Subcutaneous abdominal adipose tissue (tissue), 5 donors: ENCODE measurements at regions not wholly inside any gene's neighbourhood (a gene's known extent, or its start where the extent isn't known, plus 50 kb on each side); places are given as distances from the start of the nearest gene placed in this dataset.

Experiments used
- H3K27ac ChIP-seq: one replicate; pipeline ENCODE4 v1.7.0; 2013; ENCODE audit warnings: low read depth, mild to moderate bottlenecking, inconsistent platforms, low read length, moderate library complexity
- H3K27me3 ChIP-seq, 5 donors: one replicate each; pipeline ENCODE4 v1.7.0; 2013; ENCODE audit warnings: low read length in 5 of 5, inconsistent platforms in 1 of 5; ENCODE audit not compliant: control insufficient read depth in 5 of 5, insufficient read depth in 4 of 5
- H3K36me3 ChIP-seq, 5 donors: one replicate each; pipeline ENCODE4 v1.7.0; 2013; ENCODE audit warnings: low read length in 5 of 5; ENCODE audit not compliant: control insufficient read depth in 5 of 5, insufficient read depth in 5 of 5
- H3K4me1 ChIP-seq, 5 donors: one replicate each; pipeline ENCODE4 v1.7.0; 2013; ENCODE audit warnings: low read length in 5 of 5, mild to moderate bottlenecking in 3 of 5, moderate library complexity in 1 of 5; ENCODE audit not compliant: control insufficient read depth in 5 of 5, insufficient read depth in 5 of 5
- H3K4me3 ChIP-seq, 5 donors: one replicate each; pipeline ENCODE4 v1.7.0; 2013; ENCODE audit warnings: low read length in 5 of 5, low read depth in 1 of 5
- H3K9ac ChIP-seq, 5 donors: one replicate each; pipeline ENCODE4 v1.7.0; 2013; ENCODE audit warnings: low read length in 5 of 5, mild to moderate bottlenecking in 4 of 5, moderate library complexity in 3 of 5
- H3K9me3 ChIP-seq, 5 donors: one replicate each; pipeline ENCODE4 v1.7.0; 2013; ENCODE audit warnings: low read length in 5 of 5; ENCODE audit not compliant: control insufficient read depth in 5 of 5
- donor health status: healthy.
- donor health status: healthy.
- donor health status: healthy.
- donor health status: healthy.
- donor health status: healthy.

DNA sequence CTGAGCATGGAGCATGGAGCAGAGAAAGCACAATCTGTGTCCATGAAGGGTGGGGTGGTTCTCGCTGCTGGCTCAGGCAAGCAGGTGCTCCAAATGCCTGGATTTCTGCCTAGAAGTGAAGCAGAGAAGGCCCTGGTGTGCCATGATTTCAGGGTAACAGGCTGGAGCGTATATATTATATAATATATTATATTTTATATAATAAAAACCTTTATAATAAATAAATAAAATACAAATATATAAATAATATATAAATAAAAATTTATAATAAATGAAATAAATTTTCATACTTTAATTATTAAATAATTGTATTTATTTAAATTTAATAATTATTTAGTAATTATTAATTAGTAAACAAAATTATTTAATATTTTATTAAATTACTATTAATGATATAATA is 707.4 kb upstream of the COX7C start:
- H3K36me3 ChIP-seq = no peaks in the 10 kb centered on the region
- H3K4me1 ChIP-seq = no peaks in the 10 kb centered on the region
- H3K27me3 ChIP-seq = no peaks in the 10 kb centered on the region
- H3K4me3 ChIP-seq = no peak overlapping the region
- H3K27ac ChIP-seq = no peak overlapping the region
- no peaks in the 10 kb centered on the region for H3K9me3 ChIP-seq
- H3K9ac ChIP-seq = no peak overlapping the region

DNA sequence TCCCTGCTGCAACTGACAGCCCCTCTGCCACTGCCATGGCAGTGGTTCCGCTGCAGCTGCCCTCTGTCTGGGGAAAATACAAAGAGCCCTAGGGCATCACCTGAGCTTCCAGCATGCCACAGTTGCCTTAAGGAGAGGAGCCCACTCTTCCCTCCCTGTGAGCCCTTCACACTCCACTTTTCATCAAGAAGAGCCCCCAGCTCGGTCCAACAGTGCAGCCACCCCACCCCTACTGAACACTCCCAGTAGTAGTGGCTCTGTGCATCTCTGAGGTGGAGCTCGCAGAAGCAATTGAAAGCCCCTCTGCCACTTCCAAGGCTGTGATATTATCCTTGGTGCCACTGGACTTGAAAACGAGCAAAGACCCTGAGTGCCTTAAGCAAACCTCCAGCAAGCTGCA is 696.8 kb upstream of the COX7C start:
- Histone ChIP-seq H3K27me3 (no peaks in the 10 kb centered on the region), H3K4me1 (no peaks in the 10 kb centered on the region), H3K36me3 (no peaks in the 10 kb centered on the region), H3K9ac (no peak overlapping the region), H3K4me3 (no peak overlapping the region), H3K9me3 (peaks cover 0 to 17% (median 5%) of the 10 kb centered on the region in 5 donors), H3K27ac (no peak overlapping the region)

DNA sequence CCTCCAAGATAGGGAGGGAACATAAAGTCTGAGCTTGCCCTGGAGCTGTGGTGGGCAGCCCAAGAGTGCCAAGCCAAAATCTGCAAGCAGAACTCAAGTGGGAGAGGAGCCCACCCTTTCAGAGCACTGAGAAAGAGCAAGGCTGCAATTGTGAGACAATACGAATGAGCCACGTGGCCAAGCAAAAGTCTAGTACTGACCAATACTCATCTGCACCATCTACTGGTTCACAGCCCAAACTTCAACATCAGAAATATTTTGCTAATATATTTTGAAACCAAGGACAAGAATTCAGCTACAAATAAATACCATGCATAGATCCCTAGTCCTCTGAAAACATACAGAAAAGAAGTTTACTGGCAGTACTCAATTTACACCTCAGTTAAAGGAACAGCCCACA is 696.2 kb upstream of the COX7C start:
- H3K36me3 ChIP-seq = no peaks in the 10 kb centered on the region
- H3K27me3 ChIP-seq = no peaks in the 10 kb centered on the region
- no peak overlapping the region for H3K27ac ChIP-seq
- H3K9ac ChIP-seq = no peak overlapping the region
- H3K4me1 ChIP-seq = no peaks in the 10 kb centered on the region
- H3K9me3 ChIP-seq = peaks cover 0 to 19% (median 5%) of the 10 kb centered on the region in 5 donors
- H3K4me3 ChIP-seq = no peak overlapping the region

DNA sequence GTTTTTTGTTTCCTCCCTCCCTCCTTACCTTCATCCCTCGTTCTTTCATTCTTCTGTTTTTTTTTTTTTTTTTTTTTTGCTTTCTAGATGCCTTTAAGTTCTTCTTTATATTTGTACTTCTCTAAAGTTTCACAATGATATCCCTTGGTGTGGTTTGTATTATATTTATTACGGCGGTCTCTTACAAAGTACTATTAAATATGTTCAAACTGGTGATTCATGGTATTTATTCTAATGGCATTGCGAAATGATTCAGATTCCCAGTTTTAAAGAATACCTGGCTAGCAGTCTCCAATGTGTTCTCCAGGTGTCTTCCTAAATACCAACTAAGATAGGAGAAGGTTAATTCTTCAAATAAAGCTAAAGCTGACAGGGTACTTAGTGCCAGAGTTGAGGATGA is 690.1 kb upstream of the COX7C start:
- Histone ChIP-seq H3K36me3 (no peaks in the 10 kb centered on the region), H3K27me3 (no peaks in the 10 kb centered on the region), H3K9ac (no peak overlapping the region), H3K4me1 (no peaks in the 10 kb centered on the region), H3K4me3 (no peak overlapping the region), H3K27ac (no peak overlapping the region), H3K9me3 (peaks cover 0 to 14% (median 0%) of the 10 kb centered on the region in 5 donors)

DNA sequence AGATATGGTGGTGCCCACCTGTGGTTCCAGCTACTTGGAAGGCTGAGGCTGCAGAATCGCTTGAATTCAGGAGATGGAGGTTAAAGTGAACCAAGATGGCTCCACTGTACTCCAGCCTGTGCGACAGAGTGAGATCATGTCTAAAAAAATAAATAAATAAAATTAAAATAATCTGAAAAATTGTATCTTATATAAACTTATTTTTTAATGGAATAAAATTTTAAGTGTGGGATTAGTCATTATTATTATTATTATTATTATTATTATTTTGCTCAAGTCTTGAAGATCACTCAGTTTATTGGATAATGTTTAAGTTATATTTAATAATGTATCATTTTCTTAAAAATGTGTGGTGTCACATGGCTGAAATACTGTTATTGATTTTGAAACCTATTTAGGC is 688.0 kb upstream of the COX7C start:
- Histone ChIP-seq H3K27me3 (no peaks in the 10 kb centered on the region), H3K27ac (no peak overlapping the region), H3K9ac (no peak overlapping the region), H3K4me1 (no peaks in the 10 kb centered on the region), H3K9me3 (peaks cover 0 to 12% (median 0%) of the 10 kb centered on the region in 5 donors), H3K36me3 (no peaks in the 10 kb centered on the region), H3K4me3 (no peak overlapping the region)

DNA sequence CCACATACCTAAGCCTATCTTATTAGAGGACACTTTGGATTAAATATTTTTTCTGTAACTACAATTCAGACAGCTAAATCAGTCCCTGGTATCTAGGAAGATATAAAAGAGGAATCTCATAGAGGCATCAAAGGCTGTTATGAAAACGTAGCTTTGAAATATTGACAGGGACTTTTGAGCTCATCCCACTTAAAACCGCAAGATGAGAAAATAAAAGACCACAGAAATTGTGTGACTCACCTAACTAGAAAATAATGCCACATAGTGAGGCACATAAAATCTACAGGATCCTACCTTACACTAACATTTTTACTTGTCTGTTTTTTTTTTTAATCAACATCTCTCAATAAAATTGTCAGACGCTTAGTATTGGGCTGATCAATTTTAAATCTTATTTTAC is 686.5 kb upstream of the COX7C start:
- H3K9me3 ChIP-seq = peaks cover 0 to 3% (median 0%) of the 10 kb centered on the region in 5 donors
- H3K36me3 ChIP-seq = no peaks in the 10 kb centered on the region
- H3K27me3 ChIP-seq = no peaks in the 10 kb centered on the region
- H3K27ac ChIP-seq = no peak overlapping the region
- no peak overlapping the region for H3K4me3 ChIP-seq
- H3K4me1 ChIP-seq = no peaks in the 10 kb centered on the region
- no peak overlapping the region for H3K9ac ChIP-seq

DNA sequence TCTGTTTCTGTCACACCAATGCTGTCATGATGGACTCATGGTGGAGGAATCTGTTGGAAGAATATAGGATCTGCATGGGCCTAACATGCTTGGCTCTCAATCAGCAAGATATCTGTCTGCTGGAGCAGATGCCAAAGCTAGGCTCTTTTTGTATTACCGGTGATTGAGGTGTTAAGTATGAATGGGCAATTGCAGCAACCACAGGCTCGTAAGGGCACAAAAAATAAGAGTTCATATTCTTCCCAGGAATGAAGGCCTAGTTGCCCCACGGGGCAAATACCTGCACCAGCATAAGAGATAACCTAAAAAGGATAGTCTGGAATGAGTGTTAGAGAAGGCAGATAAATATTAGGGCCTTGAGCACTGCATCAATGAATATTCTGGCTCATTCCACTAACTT is 679.5 kb upstream of the COX7C start:
- Histone ChIP-seq H3K27me3 (no peaks in the 10 kb centered on the region), H3K9ac (no peak overlapping the region), H3K9me3 (no peaks in the 10 kb centered on the region), H3K4me1 (no peaks in the 10 kb centered on the region), H3K27ac (no peak overlapping the region), H3K36me3 (no peaks in the 10 kb centered on the region), H3K4me3 (no peak overlapping the region)

DNA sequence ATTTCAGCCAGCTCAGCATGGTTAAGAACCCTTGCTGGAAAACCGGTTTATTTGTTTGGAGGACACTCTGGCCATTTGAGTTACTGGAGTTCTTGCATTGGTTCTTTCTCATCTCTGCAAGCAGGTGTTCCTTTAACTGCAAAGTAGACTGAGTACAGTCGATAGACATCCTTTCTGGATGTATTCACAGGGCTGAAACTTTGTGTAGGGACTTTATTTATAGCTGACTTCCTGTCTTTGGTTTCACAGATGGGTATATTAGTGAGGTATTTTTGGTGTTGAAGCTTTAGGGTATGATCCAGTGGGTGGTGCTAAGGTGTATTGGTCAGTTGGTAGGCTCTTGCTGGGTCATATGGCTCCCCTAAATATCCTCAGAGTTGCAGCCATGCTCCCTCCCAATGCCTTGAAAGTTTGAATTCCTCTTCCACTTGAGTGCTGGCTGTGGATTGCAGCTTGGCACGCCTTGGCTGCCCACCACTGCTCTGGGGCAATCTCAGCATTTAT is 666.0 kb upstream of the COX7C start:
- H3K36me3 ChIP-seq = no peaks in the 10 kb centered on the region
- no peak overlapping the region for H3K27ac ChIP-seq
- H3K9ac ChIP-seq = no peak overlapping the region
- H3K27me3 ChIP-seq = no peaks in the 10 kb centered on the region
- no peaks in the 10 kb centered on the region for H3K4me1 ChIP-seq
- no peak overlapping the region for H3K4me3 ChIP-seq
- H3K9me3 ChIP-seq = peaks cover 0 to 7% (median 3%) of the 10 kb centered on the region in 5 donors

DNA sequence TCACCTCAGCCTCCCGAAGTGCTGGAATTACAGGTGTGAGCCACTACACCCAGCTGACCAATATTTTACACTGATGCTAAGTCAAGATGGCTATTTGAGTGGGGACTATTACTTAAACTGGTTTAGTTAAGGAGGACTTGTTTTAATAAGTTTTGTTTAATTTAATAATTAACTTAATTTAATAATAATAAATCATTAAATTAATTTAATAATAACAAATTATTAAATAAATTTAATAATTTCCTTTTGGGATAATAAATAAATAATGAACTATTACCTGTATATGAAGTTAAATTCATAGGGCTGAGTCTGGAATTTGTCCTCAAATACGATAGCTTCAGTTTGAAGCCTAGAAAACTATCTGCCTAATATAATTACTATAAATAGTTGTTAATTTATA is 665.1 kb upstream of the COX7C start:
- Histone ChIP-seq H3K9ac (no peak overlapping the region), H3K36me3 (no peaks in the 10 kb centered on the region), H3K9me3 (peaks cover 0 to 7% (median 3%) of the 10 kb centered on the region in 5 donors), H3K4me3 (no peak overlapping the region), H3K27ac (no peak overlapping the region), H3K4me1 (no peaks in the 10 kb centered on the region), H3K27me3 (no peaks in the 10 kb centered on the region)

DNA sequence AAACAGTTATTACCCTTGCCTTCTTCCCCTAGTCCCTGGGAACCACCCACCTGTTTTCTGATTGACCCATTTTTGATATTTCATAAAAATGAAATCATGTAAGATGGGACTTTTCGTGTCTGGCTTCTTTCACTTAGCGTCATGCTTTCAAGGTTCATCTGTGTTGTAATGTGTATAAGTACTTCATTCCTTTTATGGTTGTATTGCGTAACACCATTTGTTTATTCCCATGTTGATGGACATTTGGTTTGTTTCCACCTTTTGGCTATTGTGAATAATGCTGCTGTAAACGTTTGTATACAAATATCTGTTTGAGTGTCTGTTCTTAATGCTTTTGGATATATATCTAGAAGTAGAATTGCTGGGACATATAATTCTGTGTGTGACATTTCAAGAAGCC is 650.1 kb upstream of the COX7C start:
- H3K9me3 ChIP-seq = no peaks in the 10 kb centered on the region
- H3K36me3 ChIP-seq = no peaks in the 10 kb centered on the region
- no peak overlapping the region for H3K27ac ChIP-seq
- H3K4me1 ChIP-seq = no peaks in the 10 kb centered on the region
- no peak overlapping the region for H3K9ac ChIP-seq
- H3K4me3 ChIP-seq = no peak overlapping the region
- H3K27me3 ChIP-seq = no peaks in the 10 kb centered on the region

DNA sequence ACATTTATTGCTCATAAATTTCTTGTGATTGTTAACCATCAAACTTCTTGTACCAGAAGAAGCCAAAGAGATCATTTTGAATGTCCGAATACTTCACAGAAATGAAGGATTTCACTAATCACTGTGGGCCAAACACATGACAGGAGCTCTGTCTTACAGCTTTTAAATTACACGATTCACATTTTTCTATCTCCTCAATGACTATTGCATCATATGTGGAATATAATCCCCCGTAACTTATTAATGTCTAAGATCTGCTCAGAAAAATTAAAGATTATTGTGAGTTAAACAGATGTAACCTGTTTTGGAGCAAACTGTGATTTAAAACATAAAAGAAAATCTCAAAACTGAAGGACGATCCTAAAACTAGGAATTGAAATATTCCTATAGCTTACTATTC is 645.2 kb upstream of the COX7C start:
- Histone ChIP-seq H3K27ac (no peak overlapping the region), H3K27me3 (no peaks in the 10 kb centered on the region), H3K9ac (no peak overlapping the region), H3K36me3 (no peaks in the 10 kb centered on the region), H3K9me3 (no peaks in the 10 kb centered on the region), H3K4me1 (no peaks in the 10 kb centered on the region), H3K4me3 (no peak overlapping the region)
